ENCODE measurements at regions not wholly inside any gene's neighbourhood (a gene's known extent, or its start where the extent isn't known, plus 50 kb on each side); places are given as distances from the start of the nearest gene placed in this dataset.

DNA sequence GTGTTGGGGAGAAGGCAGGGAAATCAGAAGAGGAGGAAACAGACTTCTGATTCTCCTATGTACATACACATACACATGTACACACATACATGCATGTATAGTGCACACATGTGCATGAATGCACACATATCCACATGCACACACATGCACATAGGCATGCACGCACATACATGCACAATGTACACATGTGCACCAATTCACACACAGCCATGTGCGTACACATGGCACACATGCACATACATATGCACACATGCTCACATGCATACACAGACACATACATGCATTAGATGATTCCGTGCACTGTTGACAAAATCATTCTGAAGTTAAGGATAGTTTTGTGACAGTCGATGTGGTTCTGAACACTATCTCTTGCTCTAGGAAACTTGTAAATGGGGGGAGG lies 214.0 kb upstream of the CDH13 start:
- DNase-seq (ENCODE audit: low read depth in 3 of 3) = no peak

GRCh38 chr16:82405736-82406135 lies 221.0 kb upstream of the CDH13 start:
- no peak for DNase-seq (ENCODE audit: low read depth in 3 of 3)

GRCh38 chr16:82404586-82405315 lies 222.0 kb upstream of the CDH13 start:
- DNase-seq (ENCODE audit: low read depth in 3 of 3) = no peak

DNA sequence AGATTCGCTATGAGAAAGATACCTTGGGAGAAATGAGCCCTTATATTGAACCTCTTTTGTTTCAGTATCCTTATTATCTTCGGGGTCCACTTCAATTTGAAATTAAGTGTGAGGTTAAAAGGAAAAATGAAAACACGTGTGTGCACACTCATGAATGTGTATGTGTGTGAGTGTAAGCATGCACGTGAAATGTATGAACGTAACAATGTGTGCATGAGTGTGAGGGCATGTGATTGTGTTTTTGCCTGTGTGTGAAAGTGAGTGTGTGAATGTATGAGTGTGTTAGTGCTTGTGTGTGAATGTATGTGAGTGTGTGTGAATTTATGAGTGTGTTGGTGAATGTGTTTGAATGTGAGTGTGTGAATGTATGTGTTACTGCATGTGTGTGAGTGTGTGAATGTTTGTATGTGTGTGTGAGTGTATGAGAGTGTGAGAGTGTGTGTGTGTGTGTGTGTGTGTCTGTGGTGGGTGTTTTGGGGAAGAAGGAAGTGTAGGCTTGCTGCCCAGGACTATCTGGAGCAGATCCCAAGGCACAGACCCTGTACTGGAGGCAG lies 224.0 kb upstream of the CDH13 start:
- no peak for DNase-seq (ENCODE audit: low read depth in 3 of 3)

DNA sequence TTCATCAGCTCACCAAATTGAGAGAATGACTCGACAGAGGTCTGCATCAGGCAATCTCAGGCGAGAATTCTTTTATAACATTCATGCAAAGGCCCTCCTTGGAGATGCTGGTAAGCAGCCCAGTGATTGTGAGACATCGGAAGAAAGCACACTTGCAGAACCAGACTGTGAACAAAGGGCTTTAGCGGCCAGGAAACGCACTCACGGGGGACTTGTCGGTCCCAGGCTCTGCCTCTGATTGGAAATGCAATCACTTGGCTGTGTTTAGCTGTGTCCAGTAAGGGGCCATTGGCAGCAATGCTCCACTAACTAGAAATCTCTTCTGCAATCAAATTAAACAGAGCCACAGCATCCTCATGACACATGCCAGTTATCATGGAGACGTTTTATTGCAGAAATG lies 226.7 kb upstream of the CDH13 start:
- no peak for DNase-seq (ENCODE audit: low read depth in 3 of 3)

GRCh38 chr16:82396509-82396908 lies 226.5 kb upstream of the MPHOSPH6 start:
- DNase-seq (ENCODE audit: low read depth in 3 of 3) = no peak

DNA sequence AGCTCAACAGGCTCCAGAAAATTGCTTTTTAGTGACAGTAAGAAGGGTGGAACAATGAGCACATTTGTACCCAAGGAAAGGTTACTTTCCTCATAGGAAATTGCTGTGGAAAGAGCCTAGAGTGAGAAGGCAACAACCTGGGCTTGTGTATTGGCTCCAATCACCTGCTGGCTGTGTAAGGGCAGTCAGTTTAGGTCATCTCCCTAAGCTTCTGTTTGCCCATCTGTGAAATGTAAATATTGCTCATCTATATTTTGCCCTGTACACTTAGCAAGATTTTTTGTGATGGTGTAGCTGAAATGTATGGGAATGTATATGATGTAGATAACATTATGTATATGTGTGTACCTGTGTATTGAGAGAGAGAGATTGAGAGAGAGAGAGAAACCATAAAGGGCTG lies 225.2 kb upstream of the MPHOSPH6 start:
- DNase-seq (ENCODE audit: low read depth in 3 of 3) = no peak

GRCh38 chr16:82391690-82392089 lies 221.7 kb upstream of the MPHOSPH6 start:
- DNase-seq (ENCODE audit: low read depth in 3 of 3) = no peak

DNA sequence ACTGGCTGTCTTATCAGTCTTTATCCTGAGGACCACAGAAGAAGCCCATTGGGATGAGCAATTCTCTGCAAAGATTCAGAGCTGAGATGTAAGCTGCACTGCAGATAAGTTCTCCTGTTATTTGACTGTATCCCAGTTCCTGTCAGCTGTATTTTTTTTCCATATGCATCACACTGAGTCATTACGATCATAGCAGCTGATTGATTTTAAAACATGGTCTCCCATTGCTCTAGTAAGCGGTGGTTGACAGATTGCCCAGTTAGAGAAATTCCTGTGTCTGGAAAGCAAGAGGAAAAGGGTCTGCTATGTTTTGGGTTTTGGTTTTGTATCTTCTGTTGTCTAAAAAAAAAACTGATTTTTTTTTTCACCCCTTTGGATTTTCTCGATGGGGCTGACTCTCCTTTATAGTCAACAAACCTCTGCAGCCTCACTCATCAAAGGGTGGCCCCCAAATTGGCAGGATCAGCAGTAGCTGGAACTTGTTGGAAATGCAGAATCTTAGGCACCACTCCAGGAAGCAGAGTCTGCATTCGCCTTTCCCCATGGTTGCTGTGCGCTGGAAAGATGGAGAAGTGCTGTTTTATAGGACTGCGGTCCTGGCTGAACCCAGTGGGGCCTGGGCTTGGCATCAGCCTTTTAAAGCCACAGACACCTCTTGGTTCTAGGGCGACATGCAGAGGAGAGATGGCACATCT lies 220.1 kb upstream of the MPHOSPH6 start:
- no peak for DNase-seq (ENCODE audit: low read depth in 3 of 3)

GRCh38 chr16:82386761-82387160 lies 216.7 kb upstream of the MPHOSPH6 start:
- DNase-seq (ENCODE audit: low read depth in 3 of 3) = no peak

DNA sequence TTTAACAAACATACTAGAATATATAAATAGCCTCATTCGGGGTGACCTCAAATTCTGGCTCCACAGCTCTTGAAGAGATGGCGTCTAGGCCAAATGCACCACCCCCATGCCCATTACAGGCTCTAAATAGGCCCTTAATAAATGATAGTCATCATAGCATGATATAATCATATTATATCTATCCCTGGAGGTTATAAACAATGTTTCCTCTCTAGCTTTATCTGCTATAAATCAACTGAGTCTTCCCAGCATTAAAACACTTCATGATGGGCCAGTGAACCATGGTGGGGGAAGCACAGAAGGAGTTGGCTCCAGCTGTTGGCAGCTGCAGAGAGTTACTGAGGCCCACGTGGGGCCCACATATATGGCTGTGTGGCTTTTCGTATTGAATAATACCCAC lies 214.9 kb upstream of the MPHOSPH6 start:
- DNase-seq (ENCODE audit: low read depth in 3 of 3) = no peak

GRCh38 chr16:82384017-82384416 lies 214.0 kb upstream of the MPHOSPH6 start:
- DNase-seq (ENCODE audit: low read depth in 3 of 3) = no peak

GRCh38 chr16:82382521-82382920 lies 212.5 kb upstream of the MPHOSPH6 start:
- DNase-seq (ENCODE audit: low read depth in 3 of 3) = no peak

DNA sequence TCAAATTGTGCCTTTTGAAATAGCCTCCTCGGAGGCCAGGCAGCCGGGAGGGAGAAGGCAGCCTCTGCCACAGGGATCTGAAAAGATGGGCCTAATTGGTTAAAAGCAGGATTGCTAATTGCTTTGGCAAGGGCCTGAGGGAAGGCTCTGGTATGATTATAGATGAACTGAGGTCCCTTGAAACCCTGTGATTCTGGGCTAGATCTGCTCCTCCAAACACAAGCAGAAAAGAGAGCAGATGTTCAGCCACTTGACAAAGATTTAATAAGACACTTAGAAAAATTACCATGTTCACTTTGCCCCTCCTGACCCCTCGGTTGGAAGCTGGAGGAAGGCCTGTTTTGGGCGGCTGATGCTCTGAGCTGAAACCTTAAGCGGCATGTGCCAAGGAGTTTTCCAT lies 209.5 kb upstream of the MPHOSPH6 start:
- no peak for DNase-seq (ENCODE audit: low read depth in 3 of 3)

DNA sequence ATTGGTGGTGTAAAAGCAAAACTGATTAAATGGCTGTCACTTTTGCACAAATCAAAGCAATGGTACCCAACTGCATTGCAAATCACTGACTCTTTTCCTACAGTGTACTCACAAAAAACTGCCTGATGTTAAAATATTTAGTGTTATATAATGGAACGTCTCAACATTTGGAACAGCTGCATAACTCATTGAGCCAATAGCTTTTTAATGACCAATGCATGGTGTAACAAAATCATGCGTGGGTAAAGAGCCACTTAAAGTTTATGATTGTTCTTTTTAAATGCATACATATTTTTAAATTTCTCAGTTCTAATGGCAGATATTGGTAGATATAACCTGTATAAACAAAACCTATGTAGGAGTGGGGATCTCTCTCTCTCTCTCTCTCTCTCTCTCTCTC lies 204.0 kb upstream of the MPHOSPH6 start:
- DNase-seq (ENCODE audit: low read depth in 3 of 3) = no peak

- DNase-seq (ENCODE audit: low read depth in 3 of 3) = no peak
Measured at GRCh38 chr16:82370282-82370681, 200.3 kb upstream of the MPHOSPH6 start.

GRCh38 chr16:82368041-82368440 lies 198.0 kb upstream of the MPHOSPH6 start:
- DNase-seq (ENCODE audit: low read depth in 3 of 3) = no peak

DNA sequence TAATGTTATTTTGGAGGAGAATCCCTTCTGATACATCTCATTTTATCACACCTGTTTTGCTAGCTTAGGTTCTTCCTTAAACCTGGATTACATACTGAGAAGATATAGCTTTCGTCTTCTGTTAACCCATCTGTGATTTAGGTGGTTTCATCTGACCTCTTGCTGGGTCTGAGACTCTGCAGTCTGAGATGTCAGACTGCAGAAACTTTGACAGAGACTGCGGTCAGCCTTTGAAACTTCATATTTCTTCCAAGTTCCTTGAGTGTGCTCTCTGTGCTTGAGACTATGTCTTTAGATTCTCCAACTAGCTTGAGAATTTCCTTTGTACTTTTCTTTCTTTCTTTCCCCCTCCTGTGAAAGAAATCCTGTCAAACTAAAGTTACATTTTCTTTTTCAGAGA lies 196.4 kb upstream of the MPHOSPH6 start:
- no peak for DNase-seq (ENCODE audit: low read depth in 3 of 3)

- no peak for DNase-seq (ENCODE audit: low read depth in 3 of 3)
Measured at GRCh38 chr16:82364690-82365089, 194.7 kb upstream of the MPHOSPH6 start.

DNA sequence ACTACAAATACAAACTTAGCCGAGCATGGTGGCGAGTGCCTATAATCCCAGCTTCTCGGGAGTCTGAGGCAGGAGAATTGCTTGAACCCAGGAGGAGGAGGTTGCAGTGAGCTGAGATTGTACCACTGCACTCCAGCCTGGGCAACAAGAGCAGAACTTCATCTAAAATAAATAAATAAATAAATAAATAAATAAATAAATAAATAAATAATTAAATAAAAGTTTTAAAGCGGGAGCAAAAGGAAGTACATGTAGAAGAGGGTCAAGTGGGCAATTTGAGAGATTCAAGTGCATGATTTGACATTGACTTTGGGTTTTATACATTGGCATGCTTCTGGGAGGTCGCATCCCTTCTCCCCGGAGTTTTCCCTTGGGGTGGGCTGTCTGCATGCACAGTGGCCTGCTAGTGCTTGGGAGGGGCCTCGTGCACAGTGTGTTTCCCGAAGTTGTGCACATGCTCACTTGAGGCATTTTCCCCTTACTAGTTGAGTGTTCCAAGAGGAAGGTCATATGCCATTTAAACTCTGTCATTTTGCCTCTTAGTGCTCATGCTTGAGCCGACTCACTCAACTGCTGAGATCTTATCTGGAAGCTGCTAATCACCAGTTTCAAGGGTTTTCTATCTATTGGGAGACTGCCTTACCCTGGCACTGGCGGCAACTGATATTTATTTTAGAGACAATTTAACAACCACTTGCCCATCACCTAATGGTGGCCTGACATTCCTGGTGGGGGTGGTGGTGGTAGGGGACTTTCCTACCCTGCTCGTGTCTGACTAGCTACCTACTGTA lies 193.2 kb upstream of the MPHOSPH6 start:
- no peak for DNase-seq (ENCODE audit: low read depth in 3 of 3)

DNA sequence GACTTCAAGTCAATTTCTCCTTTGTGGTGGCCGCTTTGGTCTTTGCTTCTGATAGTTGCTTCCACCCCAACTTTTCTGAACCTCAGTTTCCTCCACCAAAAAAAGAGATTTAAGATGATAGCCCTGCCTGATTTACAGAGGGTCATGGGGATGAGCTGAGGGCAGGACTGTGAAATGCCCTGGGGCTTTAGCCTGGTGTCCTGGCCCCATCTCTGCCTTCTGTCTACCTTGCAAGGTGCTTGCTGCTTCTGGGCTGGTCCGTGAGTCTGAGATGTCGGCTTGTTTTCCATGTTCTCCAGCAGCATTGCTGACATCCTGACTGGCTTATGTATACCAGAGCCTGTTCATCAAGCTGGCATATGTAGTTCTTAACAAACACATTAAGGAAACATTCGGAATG lies 191.9 kb upstream of the MPHOSPH6 start:
- DNase-seq (ENCODE audit: low read depth in 3 of 3) = no peak

DNA sequence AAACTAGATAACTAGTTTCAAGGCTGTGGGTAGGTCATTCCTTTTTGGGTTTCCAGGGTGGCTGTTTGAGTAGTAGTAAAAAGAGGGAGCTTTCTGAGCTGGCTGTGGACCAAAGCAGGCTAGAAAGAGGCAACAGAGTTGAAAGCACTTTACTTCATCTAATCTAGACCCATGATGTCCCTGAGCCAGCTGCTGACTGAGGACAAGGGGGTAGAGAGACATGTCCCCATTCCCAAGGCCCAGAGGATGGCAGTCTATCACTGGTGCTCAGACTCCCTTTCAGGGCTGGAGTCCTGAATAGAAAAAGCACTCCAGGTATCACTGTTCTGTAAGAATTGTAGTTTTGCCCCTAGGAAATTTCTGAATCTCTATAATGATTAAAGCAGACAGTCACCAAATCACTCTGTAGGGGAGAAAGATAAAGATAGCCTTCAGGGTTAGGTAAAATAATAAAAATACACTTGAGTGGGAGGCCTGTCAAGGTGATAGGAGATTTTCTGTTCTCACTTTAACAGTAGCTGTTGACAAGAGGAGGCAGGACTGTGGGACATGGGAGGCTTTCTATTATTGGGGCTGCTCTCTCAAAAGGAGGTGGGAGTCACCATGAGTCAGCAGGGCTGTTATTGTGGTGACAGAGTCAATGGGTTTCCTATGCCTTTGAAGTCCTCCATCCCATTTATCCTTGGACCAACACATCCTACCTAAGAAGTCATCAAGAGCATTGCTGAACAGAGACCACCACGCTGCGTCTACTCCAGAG lies 190.2 kb upstream of the MPHOSPH6 start:
- no peak for DNase-seq (ENCODE audit: low read depth in 3 of 3)

Data from stimulated activated CD4-positive, alpha-beta T cell treated with anti-CD3 and anti-CD28 coated beads, TNF-alpha, amount 100 ng/mL, for 24 hours (primary cell).